IMR-90 (cell line): ENCODE measurements at regions not wholly inside any gene's neighbourhood (a gene's known extent, or its start where the extent isn't known, plus 50 kb on each side); places are given as distances from the start of the nearest gene placed in this dataset.

Experiments used
- ATAC-seq: fragments of 200-7000 bp; cut with Tn5 transposase; 2 replicates; pipeline ENCODE4 v1.9.1; 2020; ENCODE audit warnings: low read depth, mild to moderate bottlenecking, moderate library complexity
- BruUV-seq: library from RNA; stranded (reverse); fragments of 400-500 nt; replicated peaks from 2 replicates; lab custom pipeline; 2021; lab: Mats Ljungman, UMichigan
- CTCF ChIA-PET: fragments of 300-600 bp; formaldehyde crosslinking; extraction: SDS; loops from one replicate; lab custom pipeline; 2021; ENCODE audit warnings: antibody characterized with exemption; lab: Yijun Ruan, JAX
- POLR2A ChIA-PET: fragments of 300-600 bp; sonication (Branson Sonifier 250); formaldehyde crosslinking; loops from one replicate; lab custom pipeline; 2022; ENCODE audit warnings: antibody characterized with exemption; ENCODE audit not compliant: unreplicated experiment; lab: Charles Lee
- DNase-seq: peaks from one replicate; pipeline ENCODE4 v3.0.0; 2013
- H2AFZ ChIP-seq: replicated peaks from 2 replicates; pipeline ENCODE3; 2013; ENCODE audit warnings: low read length, mild to moderate bottlenecking; ENCODE audit not compliant: poor library complexity
- H2AK5ac ChIP-seq: 2 replicates; pipeline ENCODE4 v1.6.1; 2013; ENCODE audit warnings: low read depth, low read length, inconsistent platforms
- H2AK9ac ChIP-seq: replicated peaks from 2 replicates; pipeline ENCODE3; 2013; ENCODE audit warnings: mild to moderate bottlenecking, low read depth, low read length, moderate library complexity; ENCODE audit not compliant: poor library complexity
- H2BK120ac ChIP-seq: 2 replicates; pipeline ENCODE4 v1.6.1; 2013; ENCODE audit warnings: low read depth, low read length, inconsistent platforms
- H2BK15ac ChIP-seq: 3 replicates; pipeline ENCODE4 v1.6.1; 2013; ENCODE audit warnings: low read depth, low read length, inconsistent platforms
- H2BK20ac ChIP-seq: 2 replicates; pipeline ENCODE4 v1.6.1; 2013; ENCODE audit warnings: low read depth, mild to moderate bottlenecking, inconsistent platforms, low read length, moderate library complexity
- H2BK5ac ChIP-seq: 2 replicates; pipeline ENCODE4 v1.6.1; 2013; ENCODE audit warnings: mild to moderate bottlenecking, low read depth, low read length, inconsistent platforms; ENCODE audit not compliant: poor library complexity, severe bottlenecking
- H3K14ac ChIP-seq: replicated peaks from 2 replicates; pipeline ENCODE4 v1.6.1; 2013; ENCODE audit warnings: low read depth, low read length, inconsistent platforms
- H3K18ac ChIP-seq: 2 replicates; pipeline ENCODE4 v1.6.1; 2013; ENCODE audit warnings: low read depth, low read length, control low read depth
- H3K23ac ChIP-seq: 2 replicates; pipeline ENCODE4 v1.6.1; 2013; ENCODE audit warnings: low read depth, low read length, inconsistent platforms
- H3K27ac ChIP-seq: 2 replicates; pipeline ENCODE4 v1.5.1; 2013; ENCODE audit warnings: mild to moderate bottlenecking, control low read depth, low read length; ENCODE audit not compliant: insufficient read depth
- H3K27me3 ChIP-seq: 2 replicates; pipeline ENCODE4 v1.6.1; 2013; ENCODE audit warnings: low read length; ENCODE audit not compliant: control insufficient read depth, insufficient read depth
- H3K36me3 ChIP-seq: 2 replicates; pipeline ENCODE4 v1.6.1; 2013; ENCODE audit warnings: low read length, mixed read lengths; ENCODE audit not compliant: control insufficient read depth, insufficient read depth
- H3K4ac ChIP-seq: 2 replicates; pipeline ENCODE4 v1.6.1; 2013; ENCODE audit warnings: low read depth, low read length, inconsistent platforms
- H3K4me1 ChIP-seq: 2 replicates; pipeline ENCODE4 v1.6.1; 2013; ENCODE audit warnings: low read length, mixed read lengths; ENCODE audit not compliant: control insufficient read depth, insufficient read depth
- H3K4me2 ChIP-seq: 2 replicates; pipeline ENCODE4 v1.6.1; 2013; ENCODE audit warnings: low read depth, mild to moderate bottlenecking, control low read depth, low read length, moderate library complexity
- H3K4me3 ChIP-seq: 2 replicates; pipeline ENCODE4 v1.5.1; 2013; ENCODE audit warnings: low read depth, mild to moderate bottlenecking, control low read depth, low read length, moderate library complexity; ENCODE audit not compliant: insufficient read depth
- H3K56ac ChIP-seq: 2 replicates; pipeline ENCODE4 v1.6.1; 2013; ENCODE audit warnings: low read length, inconsistent platforms; ENCODE audit not compliant: insufficient read depth; ENCODE audit errors: extremely low read depth
- H3K79me1 ChIP-seq, 2 experiments: 2 replicates each; pipeline ENCODE4 v1.6.1; 2013; ENCODE audit warnings: low read length in 2 of 2, inconsistent platforms in 1 of 2, low read depth in 1 of 2
- H3K9ac ChIP-seq: 2 replicates; pipeline ENCODE4 v1.6.1; 2013; ENCODE audit warnings: low read depth, low read length, control low read depth
- H3K9me1 ChIP-seq: 2 replicates; pipeline ENCODE4 v1.6.1; 2013; ENCODE audit warnings: low read length, inconsistent platforms; ENCODE audit not compliant: insufficient read depth
- H3K9me3 ChIP-seq: 2 replicates; pipeline ENCODE4 v1.6.1; 2013; ENCODE audit warnings: low read length; ENCODE audit not compliant: control insufficient read depth, insufficient read depth
- H4K20me1 ChIP-seq: 2 replicates; pipeline ENCODE4 v1.6.1; 2013; ENCODE audit warnings: low read length, inconsistent platforms; ENCODE audit not compliant: insufficient read depth
- H4K5ac ChIP-seq: 2 replicates; pipeline ENCODE4 v1.6.1; 2013; ENCODE audit warnings: mild to moderate bottlenecking, low read depth, low read length, control low read depth
- H4K8ac ChIP-seq, 2 experiments: 2 replicates each; pipeline ENCODE4 v1.6.1; 2013; ENCODE audit warnings: low read depth in 2 of 2, low read length in 2 of 2, control low read depth in 1 of 2, inconsistent platforms in 1 of 2
- H4K91ac ChIP-seq: 2 replicates; pipeline ENCODE4 v1.6.1; 2013; ENCODE audit warnings: low read depth, low read length, inconsistent platforms; ENCODE audit not compliant: insufficient read depth
- CEBPB ChIP-seq: IDR thresholded peaks from 2 replicates; pipeline ENCODE4 v1.6.1; 2012; ENCODE audit warnings: low read depth, low read length, improper control_type of control experiment
- ELK1 ChIP-seq: fragments of 150-350 bp; IDR thresholded peaks from 2 replicates; pipeline ENCODE4 v1.6.1; 2016; ENCODE audit warnings: low read depth, mild to moderate bottlenecking, low read length, moderate library complexity, borderline replicate concordance
- MAZ ChIP-seq: IDR thresholded peaks from 2 replicates; pipeline ENCODE4 v1.6.1; 2012; ENCODE audit warnings: low read depth, mild to moderate bottlenecking, low read length, improper control_type of control experiment, moderate library complexity, borderline replicate concordance
- MXI1 ChIP-seq: IDR thresholded peaks from 2 replicates; pipeline ENCODE4 v1.6.1; 2012; ENCODE audit warnings: low read depth, mild to moderate bottlenecking, low read length, moderate library complexity, borderline replicate concordance
- USF2 ChIP-seq: fragments of 150-350 bp; IDR thresholded peaks from 2 replicates; pipeline ENCODE4 v1.6.1; 2017; ENCODE audit warnings: mild to moderate bottlenecking, antibody characterized with exemption, low read length, low read depth
- WGBS, 2 experiments: methylation state at CpG; one replicate each; pipeline versions ENCODE4 v1.1.5 to v1.1.7; 2013; ENCODE audit warnings: missing lambda C conversion rate in 2 of 2; ENCODE audit not compliant: insufficient read length in 1 of 2; ENCODE audit errors: extremely low coverage in 2 of 2; 5-methylcytosine and 5-hydroxymethylcytosine counted together
- dilution Hi-C: fragments of 300-500 bp; cut with HindIII; formaldehyde crosslinking; loops from one replicate; pipeline ENCODE4 v1.14.3; 2018; ENCODE audit warnings: low sequenced_read_pairs; ENCODE audit not compliant: unreplicated experiment
- in situ Hi-C: fragments of 300-500 bp; cut with MboI; formaldehyde crosslinking; loops from 3 replicates; pipeline ENCODE4 v1.14.3; 2019; ENCODE audit warnings: low sequenced_read_pairs, inconsistent platforms, mixed read lengths
- intact Hi-C: fragments of 100-400 bp; cut with micrococcal nuclease; formaldehyde crosslinking; loops from 2 replicates; pipeline ENCODE4 v1.10.0; 2022

- Histone ChIP-seq H3K9me3 (no peaks in the 10 kb centered on the region), H3K4me2 (no peak overlapping the region), H3K27me3 (no peaks in the 10 kb centered on the region), H4K8ac (no peak overlapping the region), H2BK15ac (no peak overlapping the region), H2AFZ (no peak overlapping the region), H3K36me3 (no peaks in the 10 kb centered on the region; the same call in 1 of the 2 replicates), H3K14ac (no peak overlapping the region), H4K91ac (no peak overlapping the region), H4K5ac (no peak overlapping the region), H3K4me3 (no peak overlapping the region), H4K20me1 (peaks cover 23% of the 10 kb centered on the region), H3K4ac (no peak overlapping the region), H2AK5ac (no peak overlapping the region), H3K4me1 (peaks cover 2% of the 10 kb centered on the region; the same call in 1 of the 2 replicates), H2BK20ac (no peak overlapping the region), H2BK5ac (no peak overlapping the region), H3K9ac (no peak overlapping the region), H3K23ac (no peak overlapping the region), H3K27ac (no peak overlapping the region), H3K56ac (no peak overlapping the region), H3K79me1 (peaks cover 29 to 63% of the 10 kb centered on the region in 2 experiments), H3K18ac (no peak overlapping the region), H2BK120ac (no peak overlapping the region), H3K9me1 (peaks cover 14% of the 10 kb centered on the region), H2AK9ac (no peak overlapping the region)
- in situ Hi-C loops = no loop called here
- dilution Hi-C loops = no loop called here
- 100% methylated on average over 1 of the region's 2 CpGs; no CpG with 5 or more reads in 1 of the 2 experiments for WGBS, 2 experiments
- no peak for DNase-seq
- intact Hi-C loops = loop anchor here (10.0 kb wide), 2 partner anchors 189 to 479 kb away; a partner anchor contains a TSS
- no peak for ATAC-seq
- TF ChIP-seq MAZ = no peak
- no peak for TF ChIP-seq ELK1
- TF ChIP-seq MXI1 = no peak
- TF ChIP-seq USF2 = no peak
- TF ChIP-seq CEBPB = no peak
- ChIA-PET POLR2A (no interaction called here), CTCF (interaction anchor here (0.6 to 1.1 kb wide), 2 partner anchors 479 to 486 kb away, joined by 3 to 5 read pairs; no protein-coding TSS in a partner anchor)
- BruUV-seq = no TSS peak
Measured at GRCh38 chr13:107675847-107676550, 539.3 kb downstream of the LIG4 start.
